B cell (primary cell): ENCODE measurements at regions not wholly inside any gene's neighbourhood (a gene's known extent, or its start where the extent isn't known, plus 50 kb on each side); places are given as distances from the start of the nearest gene placed in this dataset.
A peak's percentile ranks its signal among the peaks of the same experiment; 100 is the strongest.

Experiments
- ATAC-seq: fragments of 200-7000 bp; cut with Tn5 transposase; one replicate; pipeline ENCODE4 v1.10.0; 2021; ENCODE audit warnings: low read depth, mild to moderate bottlenecking, moderate number of reproducible peaks, moderate library complexity
- CTCF ChIA-PET: fragments of 350-600 bp; sonication (Branson Sonifier 250); formaldehyde crosslinking; loops from one replicate; lab custom pipeline; 2021; ENCODE audit warnings: antibody characterized with exemption, inconsistent platforms; lab: Charles Lee
- POLR2A ChIA-PET: fragments of 350-600 bp; sonication (Branson Sonifier 250); formaldehyde crosslinking; loops from one replicate; lab custom pipeline; 2021; ENCODE audit warnings: antibody characterized with exemption; lab: Charles Lee
- DNase-seq: peaks from one replicate; pipeline ENCODE4 v3.0.0; 2013
- H2AFZ ChIP-seq: 2 replicates; pipeline ENCODE4 v1.6.1; 2012; ENCODE audit warnings: mild to moderate bottlenecking, low read depth, low read length; ENCODE audit not compliant: insufficient read depth, poor library complexity, severe bottlenecking
- H3K27ac ChIP-seq, 2 donors: 1 replicate in 1 of 2; 2 replicates in 1 of 2; pipeline ENCODE4 v1.5.1; 2012 to 2013; ENCODE audit warnings: low read length in 2 of 2, mild to moderate bottlenecking in 2 of 2, moderate library complexity in 1 of 2
- H3K27me3 ChIP-seq, 4 experiments: fragments of 200-600 bp in 1 of 4; sonication (generic) in 1 of 4; replicated peaks in 1 of 4; 1 replicate in 2 of 4; 2 replicates in 2 of 4; pipeline versions ENCODE4 v1.6.1 to v1.7.0; 2013 to 2016; ENCODE audit warnings: low read length in 3 of 4, mild to moderate bottlenecking in 2 of 4, mixed read lengths in 1 of 4, moderate library complexity in 1 of 4; ENCODE audit not compliant: insufficient read depth in 4 of 4, control insufficient read depth in 3 of 4; ENCODE audit errors: control extremely low read depth in 1 of 4
- H3K36me3 ChIP-seq, 2 experiments: replicated peaks in 1 of 2; 1 replicate in 1 of 2; 2 replicates in 1 of 2; pipeline versions ENCODE4 v1.6.1 to v1.7.1; 2013; ENCODE audit warnings: low read length in 1 of 2; ENCODE audit not compliant: insufficient read depth in 2 of 2, control insufficient read depth in 1 of 2; ENCODE audit errors: control extremely low read depth in 1 of 2, extremely low read depth in 1 of 2
- H3K4me1 ChIP-seq, 2 donors: fragments of 200-600 bp in 1 of 2; sonication (generic) in 1 of 2; 1 replicate in 1 of 2; 2 replicates in 1 of 2; pipeline versions ENCODE4 v1.5.1 to v1.6.1; 2013 to 2017; ENCODE audit warnings: low read length in 2 of 2; ENCODE audit not compliant: control insufficient read depth in 2 of 2, insufficient read depth in 2 of 2
- H3K4me2 ChIP-seq: replicated peaks from 2 replicates; pipeline ENCODE3; 2012; ENCODE audit warnings: mild to moderate bottlenecking, low read depth, low read length; ENCODE audit not compliant: poor library complexity, severe bottlenecking
- H3K4me3 ChIP-seq, 5 experiments: fragments of 200-600 bp in 1 of 5; sonication (generic) in 1 of 5; 1 replicate in 3 of 5; 2 replicates in 2 of 5; pipeline versions ENCODE4 v1.5.1 to v1.7.0; 2011 to 2016; ENCODE audit warnings: low read length in 4 of 5, mild to moderate bottlenecking in 4 of 5, low read depth in 2 of 5, control low read depth in 1 of 5, moderate library complexity in 1 of 5; ENCODE audit not compliant: insufficient read depth in 1 of 5; ENCODE audit errors: control extremely low read depth in 1 of 5, extremely low read depth in 1 of 5
- H3K79me2 ChIP-seq: fragments of 200-600 bp; sonication (generic); one replicate; pipeline ENCODE4 v1.6.0; 2016; ENCODE audit warnings: low read length; ENCODE audit not compliant: control insufficient read depth, insufficient read depth
- H3K9ac ChIP-seq: fragments of 200-600 bp; sonication (generic); 2 replicates; pipeline ENCODE4 v1.6.1; 2017; ENCODE audit warnings: mild to moderate bottlenecking, low read length, moderate library complexity
- H3K9me3 ChIP-seq, 3 donors: one replicate each; pipeline versions ENCODE4 v1.6.1 to v1.7.1; 2013; ENCODE audit warnings: low read length in 2 of 3; ENCODE audit not compliant: control insufficient read depth in 2 of 3, insufficient read depth in 1 of 3; ENCODE audit errors: control extremely low read depth in 1 of 3
- H4K20me1 ChIP-seq: 2 replicates; pipeline ENCODE4 v1.6.0; 2012; ENCODE audit warnings: mild to moderate bottlenecking, low read length; ENCODE audit not compliant: insufficient read depth, control insufficient read depth, poor library complexity, severe bottlenecking
- H3K27ac Mint-ChIP-seq: one replicate; pipeline ENCODE4 v1.8.0; 2021; ENCODE audit warnings: mixed read lengths
- H3K27me3 Mint-ChIP-seq: one replicate; pipeline ENCODE4 v1.8.0; 2021; ENCODE audit warnings: mixed read lengths
- H3K4me1 Mint-ChIP-seq: one replicate; pipeline ENCODE4 v1.8.0; 2021; ENCODE audit warnings: mixed read lengths
- H3K4me3 Mint-ChIP-seq: one replicate; pipeline ENCODE4 v1.8.0; 2021; ENCODE audit warnings: mixed read lengths
- H3K9me3 Mint-ChIP-seq: one replicate; pipeline ENCODE4 v1.8.0; 2022; ENCODE audit warnings: mixed read lengths; ENCODE audit not compliant: insufficient read depth
- CTCF ChIP-seq: fragments of 200-600 bp; IDR thresholded peaks from one replicate; pipeline ENCODE4 v1.8.0; 2022; ENCODE audit warnings: antibody characterized with exemption, mild to moderate bottlenecking
- EZH2 ChIP-seq: IDR thresholded peaks from 2 replicates; pipeline ENCODE4 v1.6.1; 2012; ENCODE audit warnings: borderline replicate concordance, low read depth, mild to moderate bottlenecking, moderate library complexity, low read length; ENCODE audit not compliant: insufficient read depth, poor library complexity, severe bottlenecking
- WGBS: methylation state at CpG from one replicate; pipeline ENCODE4 v1.1.5; 2013; ENCODE audit warnings: missing lambda C conversion rate; ENCODE audit not compliant: insufficient coverage; 5-methylcytosine and 5-hydroxymethylcytosine counted together
- intact Hi-C: fragments of 100-400 bp; cut with micrococcal nuclease; formaldehyde crosslinking; loops from one replicate; pipeline ENCODE4 v1.10.0; 2022

GRCh38 chr16:79283578-79283977 lies 317.0 kb downstream of the MAF start:
- no peak overlapping the region for H3K4me3 Mint-ChIP-seq
- Histone ChIP-seq H3K9me3 (no peaks in the 10 kb centered on the region), H3K79me2 (no peaks in the 10 kb centered on the region), H3K27ac (no peak overlapping the region), H3K4me2 (no peak overlapping the region), H4K20me1 (no peaks in the 10 kb centered on the region), H2AFZ (no peak overlapping the region), H3K4me1 (peaks cover 31 to 34% of the 10 kb centered on the region in 2 donors), H3K36me3 (no peaks in the 10 kb centered on the region), H3K9ac (no peak overlapping the region), H3K27me3 (peaks cover 0 to 59% (median 22%) of the 10 kb centered on the region in 4 experiments), H3K4me3 (no peak overlapping the region)
- POLR2A ChIA-PET, result no interaction called here
- peaks cover 33% of the 10 kb centered on the region for H3K4me1 Mint-ChIP-seq
- DNase-seq (no peak), ATAC-seq (no peak)
- H3K27ac Mint-ChIP-seq, result no peak overlapping the region
- 45% methylated on average over 2 of the region's 4 CpGs for WGBS
- CTCF ChIA-PET, result interaction anchor here (0.7 kb wide), 1 partner anchor 848 kb away, joined by 3 read pairs; no protein-coding TSS in a partner anchor
- H3K27me3 Mint-ChIP-seq, result peaks cover 38% of the 10 kb centered on the region
- TF ChIP-seq CTCF (no peak), EZH2 (no peak)
- H3K9me3 Mint-ChIP-seq, result no peaks in the 10 kb centered on the region
- intact Hi-C loops, result no loop called here

DNA sequence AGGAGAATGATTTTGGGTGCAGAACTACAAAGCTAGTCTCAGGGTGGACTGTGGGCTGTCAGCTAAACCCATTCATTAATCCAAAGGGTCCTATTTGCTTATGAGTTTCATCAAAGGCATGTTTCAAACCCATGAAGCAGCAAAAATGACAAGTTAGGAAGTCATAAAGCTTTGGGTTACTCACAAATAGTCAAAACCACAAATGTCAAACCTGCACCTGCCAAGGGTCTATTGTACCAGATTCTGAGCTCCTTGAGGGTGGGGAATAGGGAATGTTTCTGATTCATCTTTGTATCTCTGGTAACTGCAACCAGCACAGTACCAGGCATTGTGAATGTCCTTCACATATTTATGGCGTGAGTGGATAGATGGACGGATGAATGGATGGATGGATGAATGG lies 317.7 kb downstream of the MAF start:
- H3K27ac ChIP-seq, result no peak overlapping the region
- H3K27ac Mint-ChIP-seq, result peak overlapping the region; percentile 15
- ATAC-seq, result no peak

More for the DNA sequence above, 317.7 kb downstream of the MAF start:
- no peak for DNase-seq
- no peak overlapping the region for H3K9ac ChIP-seq
- H3K27me3 ChIP-seq, result peaks cover 0 to 58% (median 17%) of the 10 kb centered on the region in 4 experiments
- H3K4me1 ChIP-seq, result peaks cover 30 to 37% of the 10 kb centered on the region in 2 donors
- no peaks in the 10 kb centered on the region for H3K36me3 ChIP-seq
- Mint-ChIP-seq H3K27me3 (peaks cover 40% of the 10 kb centered on the region), H3K4me3 (no peak overlapping the region), H3K9me3 (no peaks in the 10 kb centered on the region), H3K4me1 (peaks cover 36% of the 10 kb centered on the region)
- H3K4me2 ChIP-seq, result no peak overlapping the region
- WGBS, result no CpG with 5 or more reads among the region's 2 CpGs
- intact Hi-C loops, result no loop called here
- no peak overlapping the region for H3K4me3 ChIP-seq
- ChIA-PET POLR2A (no interaction called here), CTCF (no interaction called here)
- no peak overlapping the region for H2AFZ ChIP-seq
- no peaks in the 10 kb centered on the region for H4K20me1 ChIP-seq
- no peaks in the 10 kb centered on the region for H3K79me2 ChIP-seq
- TF ChIP-seq EZH2, result no peak
- no peak for TF ChIP-seq CTCF
- no peaks in the 10 kb centered on the region for H3K9me3 ChIP-seq
